ENCODE measurements at regions not wholly inside any gene's neighbourhood (a gene's known extent, or its start where the extent isn't known, plus 50 kb on each side); places are given as distances from the start of the nearest gene placed in this dataset.
"Not testable (repeated sequence)": the region's sequence is repeated elsewhere in the genome, so short reads cannot be mapped to it uniquely, and the experiment has no call there.

GRCh38 chr21:39006571-39007311 lies 176.5 kb downstream of the PSMG1 start:
- in situ Hi-C loops (cut with MboI; ENCODE audit: low sequenced_read_pairs), result no loop called here

- in situ Hi-C loops (cut with MboI; ENCODE audit: low sequenced_read_pairs), result no loop called here
Measured at GRCh38 chr21:39005502-39005787, 177.8 kb downstream of the PSMG1 start.

- in situ Hi-C loops (cut with MboI; ENCODE audit: low sequenced_read_pairs), result no loop called here
Measured at GRCh38 chr21:39004634-39005501, 178.4 kb downstream of the PSMG1 start.

GRCh38 chr21:39003982-39004633 lies 179.1 kb downstream of the PSMG1 start:
- in situ Hi-C loops (cut with MboI; ENCODE audit: low sequenced_read_pairs), result no loop called here

GRCh38 chr21:39001341-39001740 lies 181.9 kb downstream of the PSMG1 start:
- in situ Hi-C loops (cut with MboI; ENCODE audit: low sequenced_read_pairs), result no loop called here

GRCh38 chr21:39000496-39000895 lies 182.8 kb downstream of the PSMG1 start:
- in situ Hi-C loops (cut with MboI; ENCODE audit: low sequenced_read_pairs), result no loop called here

GRCh38 chr21:38999161-38999560 lies 184.1 kb downstream of the PSMG1 start:
- in situ Hi-C loops (cut with MboI; ENCODE audit: low sequenced_read_pairs), result no loop called here

GRCh38 chr21:38998281-38998680 lies 185.0 kb downstream of the PSMG1 start:
- in situ Hi-C loops (cut with MboI; ENCODE audit: low sequenced_read_pairs), result not testable (repeated sequence)

- in situ Hi-C loops (cut with MboI; ENCODE audit: low sequenced_read_pairs), result not testable (repeated sequence)
Measured at GRCh38 chr21:38997843-38998175, 185.4 kb downstream of the PSMG1 start.

GRCh38 chr21:38997051-38997842 lies 186.0 kb downstream of the PSMG1 start:
- in situ Hi-C loops (cut with MboI; ENCODE audit: low sequenced_read_pairs), result no loop called here

GRCh38 chr21:38996355-38996754 lies 186.9 kb downstream of the PSMG1 start:
- in situ Hi-C loops (cut with MboI; ENCODE audit: low sequenced_read_pairs), result no loop called here

- in situ Hi-C loops (cut with MboI; ENCODE audit: low sequenced_read_pairs), result no loop called here
Measured at GRCh38 chr21:38995731-38996130, 187.5 kb downstream of the PSMG1 start.

GRCh38 chr21:38995071-38995669 lies 188.1 kb downstream of the PSMG1 start:
- in situ Hi-C loops (cut with MboI; ENCODE audit: low sequenced_read_pairs), result no loop called here

GRCh38 chr21:38994042-38994441 lies 188.3 kb downstream of the ETS2 start:
- in situ Hi-C loops (cut with MboI; ENCODE audit: low sequenced_read_pairs), result no loop called here

GRCh38 chr21:38993561-38993960 lies 187.8 kb downstream of the ETS2 start:
- in situ Hi-C loops (cut with MboI; ENCODE audit: low sequenced_read_pairs), result no loop called here

GRCh38 chr21:38992737-38993136 lies 187.0 kb downstream of the ETS2 start:
- in situ Hi-C loops (cut with MboI; ENCODE audit: low sequenced_read_pairs), result no loop called here

- in situ Hi-C loops (cut with MboI; ENCODE audit: low sequenced_read_pairs), result no loop called here
Measured at GRCh38 chr21:38990424-38990794, 184.7 kb downstream of the ETS2 start.

- in situ Hi-C loops (cut with MboI; ENCODE audit: low sequenced_read_pairs), result no loop called here
Measured at GRCh38 chr21:38989745-38990423, 184.2 kb downstream of the ETS2 start.

- in situ Hi-C loops (cut with MboI; ENCODE audit: low sequenced_read_pairs), result no loop called here
Measured at GRCh38 chr21:38989379-38989744, 183.6 kb downstream of the ETS2 start.
